Amniotic epithelial cell (primary cell): ENCODE measurements at regions not wholly inside any gene's neighbourhood (a gene's known extent, or its start where the extent isn't known, plus 50 kb on each side); places are given as distances from the start of the nearest gene placed in this dataset.
"Not testable (repeated sequence)": the region's sequence is repeated elsewhere in the genome, so short reads cannot be mapped to it uniquely, and the experiment has no call there.

Experiments used
- DNase-seq: peaks from one replicate; pipeline ENCODE4 v3.0.0-alpha.2; 2010; ENCODE audit warnings: low read depth

GRCh38 chr4:85165808-85166207 is 199.3 kb upstream of the WDFY3 start:
- no peak for DNase-seq

- DNase-seq: no peak
Observed at GRCh38 chr4:85166318-85166717, 199.8 kb upstream of the WDFY3 start.

- DNase-seq: no peak
Observed at GRCh38 chr4:85168234-85168834, 201.8 kb upstream of the WDFY3 start.

- DNase-seq: no peak
Observed at GRCh38 chr4:85170241-85170640, 203.8 kb upstream of the WDFY3 start.

- no peak for DNase-seq
Observed at GRCh38 chr4:85175190-85175589, 208.7 kb upstream of the WDFY3 start.

GRCh38 chr4:85177092-85177491 is 210.6 kb upstream of the WDFY3 start:
- DNase-seq: peak; percentile 68

- no peak for DNase-seq
Observed at GRCh38 chr4:85177679-85178078, 211.2 kb upstream of the WDFY3 start.

- no peak for DNase-seq
Observed at GRCh38 chr4:85180533-85180932, 214.0 kb upstream of the WDFY3 start.

GRCh38 chr4:85187106-85187505 is 220.6 kb upstream of the WDFY3 start:
- no peak for DNase-seq

- not testable (repeated sequence) for DNase-seq
Observed at GRCh38 chr4:85196015-85196414, 229.5 kb upstream of the WDFY3 start.

GRCh38 chr4:85200106-85200505 is 233.6 kb upstream of the WDFY3 start:
- peak; percentile 18 for DNase-seq

GRCh38 chr4:85209161-85209560 is 242.7 kb upstream of the WDFY3 start:
- DNase-seq: peak; percentile 3

GRCh38 chr4:85210353-85210752 is 243.9 kb upstream of the WDFY3 start:
- peak; percentile 1 for DNase-seq

GRCh38 chr4:85216571-85216970 is 250.1 kb upstream of the WDFY3 start:
- not testable (repeated sequence) for DNase-seq

GRCh38 chr4:85218756-85219155 is 252.3 kb upstream of the WDFY3 start:
- no peak for DNase-seq

- DNase-seq: no peak
Observed at GRCh38 chr4:85221606-85222005, 253.3 kb upstream of the ARHGAP24 start.

- DNase-seq: no peak
Observed at GRCh38 chr4:85222561-85222960, 252.4 kb upstream of the ARHGAP24 start.

GRCh38 chr4:85228264-85228663 is 246.7 kb upstream of the ARHGAP24 start:
- DNase-seq: no peak

- no peak for DNase-seq
Observed at GRCh38 chr4:85233516-85233915, 241.4 kb upstream of the ARHGAP24 start.

- DNase-seq: peak; percentile 4
Observed at GRCh38 chr4:85243857-85244256, 231.1 kb upstream of the ARHGAP24 start.

GRCh38 chr4:85244638-85245037 is 230.3 kb upstream of the ARHGAP24 start:
- no peak for DNase-seq

- no peak for DNase-seq
Observed at GRCh38 chr4:85246055-85246454, 228.9 kb upstream of the ARHGAP24 start.

GRCh38 chr4:85250852-85251251 is 224.1 kb upstream of the ARHGAP24 start:
- DNase-seq: no peak

- DNase-seq: peak; percentile 2
Observed at GRCh38 chr4:85257817-85258370, 217.1 kb upstream of the ARHGAP24 start.
